ENCODE measurements at regions not wholly inside any gene's neighbourhood (a gene's known extent, or its start where the extent isn't known, plus 50 kb on each side); places are given as distances from the start of the nearest gene placed in this dataset.

DNA sequence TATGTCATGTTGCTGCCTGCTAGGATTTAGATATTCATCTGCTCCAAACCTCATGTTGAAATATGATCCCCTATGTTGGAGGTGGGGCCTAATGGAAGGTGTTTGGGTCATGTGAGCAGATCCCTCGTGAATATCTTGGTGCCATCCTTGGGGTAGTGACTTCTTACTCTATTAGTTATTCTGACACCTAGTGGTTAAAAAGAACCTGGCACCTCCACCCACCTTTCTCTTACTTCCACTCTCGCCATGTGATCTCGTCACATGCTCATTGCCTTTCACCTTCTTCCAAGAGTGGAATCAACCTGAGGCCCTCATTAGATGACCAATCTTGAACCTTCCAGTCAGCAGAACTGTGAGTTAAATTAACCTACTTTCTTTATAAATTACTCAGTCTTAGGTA, 549.4 kb upstream of the SYNCRIP start:
- TF ChIP-seq, protein P1, sequence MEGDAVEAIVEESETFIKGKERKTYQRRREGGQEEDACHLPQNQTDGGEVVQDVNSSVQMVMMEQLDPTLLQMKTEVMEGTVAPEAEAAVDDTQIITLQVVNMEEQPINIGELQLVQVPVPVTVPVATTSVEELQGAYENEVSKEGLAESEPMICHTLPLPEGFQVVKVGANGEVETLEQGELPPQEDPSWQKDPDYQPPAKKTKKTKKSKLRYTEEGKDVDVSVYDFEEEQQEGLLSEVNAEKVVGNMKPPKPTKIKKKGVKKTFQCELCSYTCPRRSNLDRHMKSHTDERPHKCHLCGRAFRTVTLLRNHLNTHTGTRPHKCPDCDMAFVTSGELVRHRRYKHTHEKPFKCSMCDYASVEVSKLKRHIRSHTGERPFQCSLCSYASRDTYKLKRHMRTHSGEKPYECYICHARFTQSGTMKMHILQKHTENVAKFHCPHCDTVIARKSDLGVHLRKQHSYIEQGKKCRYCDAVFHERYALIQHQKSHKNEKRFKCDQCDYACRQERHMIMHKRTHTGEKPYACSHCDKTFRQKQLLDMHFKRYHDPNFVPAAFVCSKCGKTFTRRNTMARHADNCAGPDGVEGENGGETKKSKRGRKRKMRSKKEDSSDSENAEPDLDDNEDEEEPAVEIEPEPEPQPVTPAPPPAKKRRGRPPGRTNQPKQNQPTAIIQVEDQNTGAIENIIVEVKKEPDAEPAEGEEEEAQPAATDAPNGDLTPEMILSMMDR (IDR thresholded peaks at IDR 0.05) = peak in 3 of 4 experiments; percentile 20 to 37 (median 26)
- TF ChIP-seq POLR2A (IDR thresholded peaks at IDR 0.05) (no peak), POLR2AphosphoS5 (IDR thresholded peaks at IDR 0.05) (no peak)

Measured in prostate gland (tissue), 2 donors.